Activated CD8-positive, alpha-beta memory T cell treated with anti-CD3 and anti-CD28 coated beads for 36 hours (primary cell): ENCODE measurements at regions not wholly inside any gene's neighbourhood (a gene's known extent, or its start where the extent isn't known, plus 50 kb on each side); places are given as distances from the start of the nearest gene placed in this dataset.

Source experiments
- CTCF ChIA-PET: fragments of 350-600 bp; sonication (Branson Sonifier 250); formaldehyde crosslinking; loops from one replicate; lab custom pipeline; 2021; ENCODE audit warnings: antibody characterized with exemption; lab: Charles Lee
- POLR2A ChIA-PET: fragments of 350-600 bp; sonication (Branson Sonifier 250); formaldehyde crosslinking; loops from one replicate; lab custom pipeline; 2021; ENCODE audit warnings: antibody characterized with exemption; lab: Charles Lee

- ChIA-PET POLR2A (no interaction called here), CTCF (no interaction called here)
These were observed 119.4 kb downstream of the TMEM18 start for GRCh38 chr2:557635-558301.

DNA sequence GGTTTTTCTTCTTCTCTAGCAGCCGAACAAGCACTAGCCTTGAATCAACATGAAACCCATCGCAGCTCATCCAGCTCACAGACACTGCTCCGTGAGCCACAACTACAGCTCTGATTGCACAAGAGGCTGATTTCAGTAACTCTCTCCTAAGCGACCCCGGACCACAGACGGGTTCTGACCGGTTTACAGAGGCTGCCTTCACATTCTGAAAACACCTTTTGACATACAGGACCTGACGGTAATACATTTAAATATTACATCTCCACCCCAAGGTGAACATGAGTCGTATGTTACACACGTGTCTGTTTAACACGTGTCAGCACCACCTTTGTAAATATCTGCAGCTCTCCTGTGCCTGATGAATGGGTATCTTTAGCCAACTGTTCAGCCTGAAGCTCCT is 120.7 kb downstream of the TMEM18 start:
- CTCF ChIA-PET: no interaction called here

DNA sequence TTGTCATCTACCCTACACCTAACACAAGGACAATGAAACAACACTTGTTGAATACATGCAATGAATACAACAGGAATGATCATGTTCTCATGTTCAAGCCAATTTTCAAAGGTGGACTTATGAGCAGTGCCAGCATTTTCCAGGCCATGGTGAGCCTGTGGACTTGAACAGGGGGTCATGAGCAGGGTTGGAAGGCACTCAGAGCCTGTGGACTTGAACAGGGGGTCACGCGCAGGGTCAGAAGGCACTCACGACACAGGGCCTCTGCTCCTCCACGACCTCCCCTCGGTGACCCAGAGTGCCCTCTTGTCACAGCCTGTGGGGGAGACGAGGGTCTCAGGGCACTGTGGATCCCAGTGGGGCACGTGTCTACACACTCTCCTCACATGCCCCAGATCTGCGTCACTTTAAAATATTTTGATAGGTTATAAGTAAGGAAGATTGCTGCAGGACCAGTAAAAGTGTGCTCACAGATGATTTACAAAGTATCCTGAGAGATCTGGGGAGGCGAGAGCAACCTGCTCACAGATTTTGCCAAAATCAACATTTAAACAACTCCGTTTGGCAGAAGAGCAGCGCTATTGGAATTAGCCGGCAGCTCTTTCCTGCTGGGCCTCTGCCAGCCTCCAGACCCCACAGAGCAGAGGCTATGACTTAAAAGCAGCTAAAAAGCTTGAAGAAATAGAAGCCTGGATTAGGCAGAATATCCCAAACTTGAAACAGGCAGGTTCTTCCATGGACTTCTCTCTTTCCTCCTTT is 121.9 kb downstream of the TMEM18 start:
- POLR2A ChIA-PET: no interaction called here
- CTCF ChIA-PET: no interaction called here

More for the DNA sequence above, 120.7 kb downstream of the TMEM18 start:
- POLR2A ChIA-PET: no interaction called here

DNA sequence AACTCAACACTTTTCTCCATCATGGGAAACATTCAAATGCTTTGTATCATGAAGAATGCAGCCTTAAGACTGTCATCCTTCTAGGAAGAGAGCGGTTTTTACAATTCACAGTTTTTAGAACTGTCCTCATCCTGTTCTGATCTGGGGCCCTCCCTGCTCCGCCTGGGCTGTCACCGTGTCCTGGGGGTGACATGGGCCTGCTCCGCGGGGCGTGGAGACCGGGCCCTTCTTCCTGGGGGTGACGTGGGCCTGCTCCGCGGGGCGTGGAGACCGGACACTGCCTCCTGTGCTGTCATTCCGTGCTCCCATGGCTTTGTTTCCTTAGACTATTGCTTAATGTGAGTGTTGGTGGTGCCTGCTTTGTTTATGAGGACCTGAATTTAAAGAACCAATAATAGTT is 122.8 kb downstream of the TMEM18 start:
- ChIA-PET CTCF (no interaction called here), POLR2A (no interaction called here)

DNA sequence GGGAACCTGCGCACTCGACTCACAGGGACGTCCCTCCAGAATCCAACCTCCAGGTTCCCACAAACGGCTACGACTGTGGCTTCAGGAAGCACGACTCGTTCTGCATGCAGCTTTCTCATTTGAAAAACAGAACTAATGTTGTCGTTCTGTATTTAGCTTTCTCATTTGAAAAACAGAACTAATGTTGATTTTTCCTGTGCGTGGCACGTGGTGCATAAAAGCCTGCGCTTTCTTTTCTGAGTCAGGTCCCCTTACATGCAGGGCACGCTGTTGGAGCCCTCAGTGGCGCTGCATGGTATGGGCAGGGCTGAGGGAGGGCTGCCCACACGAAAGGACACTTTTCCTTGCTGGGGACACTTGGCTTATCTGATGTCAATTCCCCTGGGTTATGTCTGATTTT is 124.3 kb downstream of the TMEM18 start:
- ChIA-PET POLR2A (no interaction called here), CTCF (interaction anchor here (0.9 kb wide), 1 partner anchor 22 kb away, joined by 3 read pairs; no protein-coding TSS in a partner anchor)

GRCh38 chr2:551621-552020 is 125.6 kb downstream of the TMEM18 start:
- POLR2A ChIA-PET: no interaction called here
- CTCF ChIA-PET: no interaction called here

DNA sequence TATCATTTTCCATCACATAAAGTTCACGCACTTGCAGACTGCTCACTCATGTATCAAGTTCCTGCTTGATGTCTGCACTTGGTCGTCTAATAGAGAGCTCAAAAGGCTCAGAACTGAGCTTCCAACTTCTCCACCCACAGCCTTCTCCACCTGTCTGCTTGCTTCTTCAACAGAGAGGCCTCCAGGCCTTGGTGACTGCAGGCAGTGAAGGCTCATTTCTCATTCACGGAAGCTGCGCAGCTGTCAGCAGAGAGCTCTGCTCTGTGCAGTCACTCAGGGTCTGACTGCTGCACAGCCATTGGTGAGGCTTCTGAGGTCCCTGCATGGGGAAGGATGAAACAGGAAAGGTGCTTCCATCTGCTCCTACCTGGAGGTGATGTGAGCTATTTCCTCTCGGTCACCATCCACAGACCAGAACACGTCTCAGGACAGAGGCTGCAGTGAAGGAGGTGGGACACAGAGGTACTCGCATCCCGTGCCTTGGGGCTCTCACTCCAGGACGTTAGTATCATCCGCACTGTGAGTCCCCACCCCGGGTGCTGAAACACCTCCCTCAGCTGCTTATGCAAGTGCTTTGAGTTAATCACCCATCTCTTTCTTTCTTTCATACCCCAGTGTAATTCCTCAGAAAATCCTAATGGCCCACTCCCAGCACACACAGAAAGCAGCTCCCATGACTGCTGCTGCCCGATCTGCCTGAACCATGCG is 126.2 kb downstream of the TMEM18 start:
- ChIA-PET CTCF (interaction anchor here (0.5 kb wide), 1 partner anchor 1263 kb away, joined by 4 read pairs; no protein-coding TSS in a partner anchor), POLR2A (no interaction called here)

- ChIA-PET POLR2A (no interaction called here), CTCF (no interaction called here)
These were observed 131.2 kb downstream of the TMEM18 start for GRCh38 chr2:545711-546650.

- POLR2A ChIA-PET: no interaction called here
- CTCF ChIA-PET: no interaction called here
These were observed 132.0 kb downstream of the TMEM18 start for GRCh38 chr2:545228-545627.

- POLR2A ChIA-PET: no interaction called here
- CTCF ChIA-PET: no interaction called here
These were observed 138.6 kb downstream of the TMEM18 start for GRCh38 chr2:538646-539045.

DNA sequence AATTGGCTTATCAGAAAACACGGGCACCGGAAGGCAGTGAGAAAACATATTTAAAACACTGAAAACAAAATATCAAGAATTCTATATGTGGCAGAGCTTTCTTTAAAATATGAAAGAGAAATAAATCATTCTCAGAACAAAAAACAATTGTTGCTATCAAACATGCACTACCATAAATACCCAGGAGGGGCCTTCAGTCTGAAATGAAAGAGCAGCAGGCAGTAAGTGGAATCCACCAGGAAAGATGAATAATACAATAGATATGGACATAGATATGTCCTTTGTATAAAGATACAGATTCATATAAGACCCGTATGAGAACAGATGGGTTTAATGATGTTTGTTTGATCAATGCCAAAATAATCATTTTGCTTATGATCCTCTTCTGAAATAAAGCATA is 142.0 kb downstream of the TMEM18 start:
- CTCF ChIA-PET: no interaction called here
- POLR2A ChIA-PET: no interaction called here

GRCh38 chr2:529852-530251 is 147.4 kb downstream of the TMEM18 start:
- CTCF ChIA-PET: no interaction called here
- POLR2A ChIA-PET: no interaction called here

- ChIA-PET CTCF (no interaction called here), POLR2A (no interaction called here)
These were observed 147.8 kb downstream of the TMEM18 start for GRCh38 chr2:529424-529823.

DNA sequence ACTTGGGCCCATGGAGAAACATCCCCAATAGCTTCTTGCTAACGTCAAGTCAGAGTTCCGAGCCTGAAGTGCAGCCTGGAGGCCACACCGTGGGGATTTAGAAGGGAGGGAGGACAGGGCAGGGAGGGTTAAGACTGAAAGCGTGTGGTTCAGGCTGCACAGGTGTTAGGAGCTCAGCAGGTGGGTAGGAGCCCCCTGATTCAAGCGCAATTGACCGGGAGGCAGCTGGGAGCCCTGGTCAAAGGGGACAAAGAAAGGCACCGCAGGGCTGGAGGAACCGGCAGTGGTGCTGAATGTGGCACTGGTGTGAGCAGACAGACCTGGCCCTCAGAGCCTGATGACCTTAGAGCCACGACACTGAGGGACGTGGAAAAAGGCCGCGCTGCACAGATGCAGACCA is 149.6 kb downstream of the TMEM18 start:
- POLR2A ChIA-PET: no interaction called here
- CTCF ChIA-PET: no interaction called here

DNA sequence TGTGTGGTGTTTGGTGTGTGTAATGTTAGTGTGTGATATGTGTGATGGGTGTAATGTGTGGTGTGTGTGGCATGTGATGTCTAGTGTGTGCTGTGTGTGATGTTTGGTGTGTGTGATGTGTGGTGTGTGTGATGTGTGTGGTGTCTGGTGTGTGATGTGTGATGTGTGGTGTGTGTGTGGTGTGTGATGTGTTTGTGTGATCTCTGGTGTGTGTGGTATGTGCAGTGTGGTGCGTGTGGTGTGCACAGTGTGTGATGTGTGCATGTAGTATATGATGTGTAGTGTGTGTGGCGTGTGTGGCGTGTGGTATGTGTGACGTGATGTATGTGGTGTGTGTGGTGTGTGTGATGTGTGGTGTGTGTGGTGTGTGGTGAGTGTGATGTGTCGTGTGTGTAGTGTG is 150.3 kb downstream of the TMEM18 start:
- CTCF ChIA-PET: no interaction called here
- POLR2A ChIA-PET: no interaction called here

DNA sequence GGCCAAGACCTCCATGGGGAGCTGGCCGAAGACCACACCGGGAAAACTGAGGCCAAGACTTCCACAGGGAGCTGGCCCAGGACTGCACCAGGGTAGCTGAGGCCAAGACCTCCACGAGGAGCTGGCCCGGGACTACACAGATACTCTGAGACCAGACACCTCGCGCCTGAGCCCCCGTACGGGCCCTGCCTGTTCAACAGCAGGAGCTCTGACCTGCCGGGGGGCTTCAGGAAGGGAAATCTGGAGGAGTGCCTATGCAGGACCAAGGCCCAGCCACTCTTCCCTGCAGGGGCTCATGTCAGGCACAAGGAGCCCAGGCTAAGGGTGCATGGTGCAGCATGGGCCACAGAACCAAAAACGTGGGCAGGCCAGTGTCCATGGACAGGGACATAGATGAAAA is 151.6 kb downstream of the TMEM18 start:
- ChIA-PET POLR2A (no interaction called here), CTCF (no interaction called here)

DNA sequence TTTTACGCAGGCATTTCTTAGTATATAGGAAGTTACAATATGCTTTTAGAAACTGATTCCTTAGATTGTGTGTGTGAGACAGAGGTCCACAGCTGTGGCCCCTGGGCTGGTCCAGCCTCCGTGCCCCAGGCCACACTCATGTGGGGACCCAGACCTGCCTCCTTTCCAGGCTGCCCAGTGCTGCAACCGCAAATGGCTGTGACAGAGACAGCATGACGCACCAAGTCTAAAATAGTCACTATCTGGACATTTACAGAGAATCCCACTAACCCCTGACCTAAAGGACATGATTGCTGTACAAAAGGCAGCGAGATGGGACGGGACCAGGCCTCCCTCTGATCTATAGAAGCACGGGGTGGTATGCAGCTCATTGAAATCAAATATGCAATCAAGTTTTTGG is 152.2 kb downstream of the TMEM18 start:
- POLR2A ChIA-PET: no interaction called here
- CTCF ChIA-PET: no interaction called here

DNA sequence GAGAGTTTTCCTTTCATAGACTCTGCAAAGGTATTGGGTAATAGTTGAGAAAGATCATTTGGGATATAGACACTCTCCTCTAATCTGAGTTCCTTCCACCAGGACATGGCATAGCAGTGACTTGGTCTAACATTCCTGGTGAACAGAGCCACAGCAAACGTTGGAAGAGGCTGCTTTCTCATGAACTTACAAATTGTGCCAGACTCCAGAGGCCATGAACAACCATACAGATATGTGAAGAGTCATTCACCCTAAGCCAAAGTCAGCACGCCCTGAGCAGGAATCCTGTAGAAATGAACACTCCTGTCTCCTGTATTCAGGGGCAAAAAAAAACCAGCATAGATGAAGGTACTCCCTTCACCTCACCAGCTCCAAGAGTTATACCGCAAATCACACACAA is 152.8 kb downstream of the TMEM18 start:
- POLR2A ChIA-PET: no interaction called here
- CTCF ChIA-PET: no interaction called here

DNA sequence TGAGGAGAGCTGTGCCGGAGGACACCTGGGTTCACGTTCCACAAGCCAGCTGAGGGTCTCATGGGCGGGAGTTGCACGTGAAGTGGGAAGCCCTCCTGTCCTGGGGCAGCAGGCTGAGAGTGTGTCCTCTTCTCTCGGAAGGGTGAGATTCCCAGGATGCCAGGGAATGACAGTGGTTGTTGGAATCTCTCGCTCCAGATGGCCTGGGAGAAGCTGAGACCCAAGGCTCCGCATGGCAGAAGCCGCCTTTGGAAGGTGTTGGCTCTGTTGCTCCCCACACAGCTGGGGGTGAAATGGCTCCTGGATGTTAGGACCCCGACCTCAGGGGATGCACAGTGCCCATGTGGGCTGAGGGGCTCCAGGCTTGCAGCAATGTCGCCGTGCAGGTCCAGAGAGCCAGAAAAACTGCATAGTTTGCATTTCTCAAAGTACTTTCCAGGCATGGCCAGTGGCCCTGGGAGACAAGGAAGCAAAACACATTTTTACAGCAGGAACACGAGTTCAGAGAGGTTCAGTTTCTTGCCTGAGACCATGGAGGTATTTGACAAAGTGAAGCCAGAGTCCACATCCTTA is 153.4 kb downstream of the TMEM18 start:
- CTCF ChIA-PET: no interaction called here
- POLR2A ChIA-PET: no interaction called here
